ENCODE measurements at regions not wholly inside any gene's neighbourhood (a gene's known extent, or its start where the extent isn't known, plus 50 kb on each side); places are given as distances from the start of the nearest gene placed in this dataset.

DNA sequence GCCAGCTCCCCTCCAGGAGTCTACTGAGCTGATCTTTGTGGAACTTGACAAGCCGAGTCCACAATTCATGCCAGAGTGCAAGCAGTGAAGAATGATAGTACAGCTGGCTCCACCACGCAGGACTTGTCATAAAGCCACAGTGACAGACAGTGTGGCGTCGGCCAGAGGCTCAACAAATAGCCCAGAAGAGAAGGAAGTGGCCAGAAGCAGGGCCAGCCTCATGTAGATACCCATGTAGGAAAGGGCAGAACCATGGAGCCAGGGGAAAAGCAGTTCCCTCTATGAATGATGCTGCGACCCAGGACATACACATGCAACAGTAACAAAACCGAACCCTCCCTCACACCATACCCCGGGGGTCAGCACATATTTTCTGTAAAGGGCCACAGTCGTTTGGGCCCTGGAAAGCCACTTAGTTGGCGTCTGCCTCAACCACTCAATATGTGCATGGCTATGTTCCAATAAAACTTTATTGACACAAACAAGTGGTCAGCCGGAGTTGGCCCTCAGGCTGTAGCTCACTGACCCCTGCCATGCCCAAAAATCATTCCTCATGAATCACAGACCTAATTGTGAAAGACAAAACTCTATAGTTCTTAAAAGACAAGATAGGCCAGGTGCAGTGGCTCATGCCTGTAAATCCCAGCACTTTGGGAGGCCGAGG, 161.4 kb downstream of the BRD1 start:
- TF ChIP-seq POLR2A (IDR thresholded peaks at IDR 0.05) (no peak), CTCF (IDR thresholded peaks at IDR 0.05) (no peak), POLR2AphosphoS5 (IDR thresholded peaks at IDR 0.05) (no peak), EP300 (IDR thresholded peaks at IDR 0.05) (no peak)
